ENCODE measurements at regions not wholly inside any gene's neighbourhood (a gene's known extent, or its start where the extent isn't known, plus 50 kb on each side); places are given as distances from the start of the nearest gene placed in this dataset.

DNA sequence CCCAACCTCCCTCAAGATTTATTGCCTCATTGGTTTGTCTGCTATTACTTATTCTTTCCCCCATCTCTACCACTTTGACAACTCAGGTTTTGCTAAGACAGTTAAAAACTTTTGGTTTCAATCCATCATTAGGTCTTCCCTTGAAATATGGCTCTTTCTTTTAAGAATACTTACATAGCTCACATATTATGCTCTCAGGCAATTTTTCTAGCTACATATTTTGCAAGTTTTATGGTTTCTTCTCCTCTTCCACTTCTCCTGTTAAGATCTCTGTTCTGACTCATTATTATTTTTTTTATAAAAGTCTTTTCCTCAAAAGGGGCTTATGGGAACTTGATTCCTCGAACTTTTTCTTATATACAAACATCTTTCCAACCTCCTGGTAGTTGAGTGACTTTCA is 192.4 kb upstream of the MPPED2 start:
- TF ChIP-seq, protein P1, sequence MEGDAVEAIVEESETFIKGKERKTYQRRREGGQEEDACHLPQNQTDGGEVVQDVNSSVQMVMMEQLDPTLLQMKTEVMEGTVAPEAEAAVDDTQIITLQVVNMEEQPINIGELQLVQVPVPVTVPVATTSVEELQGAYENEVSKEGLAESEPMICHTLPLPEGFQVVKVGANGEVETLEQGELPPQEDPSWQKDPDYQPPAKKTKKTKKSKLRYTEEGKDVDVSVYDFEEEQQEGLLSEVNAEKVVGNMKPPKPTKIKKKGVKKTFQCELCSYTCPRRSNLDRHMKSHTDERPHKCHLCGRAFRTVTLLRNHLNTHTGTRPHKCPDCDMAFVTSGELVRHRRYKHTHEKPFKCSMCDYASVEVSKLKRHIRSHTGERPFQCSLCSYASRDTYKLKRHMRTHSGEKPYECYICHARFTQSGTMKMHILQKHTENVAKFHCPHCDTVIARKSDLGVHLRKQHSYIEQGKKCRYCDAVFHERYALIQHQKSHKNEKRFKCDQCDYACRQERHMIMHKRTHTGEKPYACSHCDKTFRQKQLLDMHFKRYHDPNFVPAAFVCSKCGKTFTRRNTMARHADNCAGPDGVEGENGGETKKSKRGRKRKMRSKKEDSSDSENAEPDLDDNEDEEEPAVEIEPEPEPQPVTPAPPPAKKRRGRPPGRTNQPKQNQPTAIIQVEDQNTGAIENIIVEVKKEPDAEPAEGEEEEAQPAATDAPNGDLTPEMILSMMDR (IDR thresholded peaks at IDR 0.05) = no peak
- TF ChIP-seq SIN3A (IDR thresholded peaks at IDR 0.05; ENCODE audit: borderline replicate concordance, insufficient read depth, low read depth, low read length) = no peak

Data from Panc1 (cell line).